GM19463 (cell line): ENCODE measurements at regions not wholly inside any gene's neighbourhood (a gene's known extent, or its start where the extent isn't known, plus 50 kb on each side); places are given as distances from the start of the nearest gene placed in this dataset.

Experiments
- ATAC-seq: cut with Tn5 transposase; IDR thresholded peaks from one replicate; pipeline ENCODE4 v1.9.1; 2021; ENCODE audit warnings: mild to moderate bottlenecking, moderate library complexity; ENCODE audit not compliant: unreplicated experiment

DNA sequence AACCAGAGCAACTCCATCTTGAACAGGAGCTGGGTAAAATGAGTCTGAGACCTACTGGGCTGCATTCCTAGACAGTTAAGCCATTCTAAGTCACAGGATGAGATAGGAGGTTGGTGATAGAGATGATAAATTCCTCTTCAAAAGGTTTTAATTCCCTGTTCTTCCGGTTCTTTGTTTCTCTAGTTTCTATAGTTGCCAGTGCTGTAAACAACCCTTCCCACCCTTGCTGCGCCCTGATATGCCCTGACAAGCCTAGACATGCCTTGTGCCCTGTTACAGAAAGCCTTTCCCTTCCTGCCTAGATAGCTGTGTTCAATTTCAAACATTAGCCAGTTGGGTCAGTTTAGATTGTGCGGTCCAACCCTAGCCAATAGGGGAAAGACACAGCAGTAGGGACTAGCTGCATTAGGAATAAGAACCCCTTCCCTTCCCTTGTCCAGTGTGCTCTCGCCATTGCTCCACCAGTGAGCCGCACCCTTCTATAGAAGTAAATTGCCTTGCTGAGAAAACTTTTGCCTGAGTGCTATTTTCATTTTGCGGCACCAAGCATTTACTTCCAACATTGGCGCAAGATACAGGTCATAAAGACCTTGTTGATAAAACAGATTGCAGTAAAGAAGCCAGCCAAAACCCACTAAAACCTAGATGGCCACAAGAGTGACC, 52.5 kb upstream of the CCN2 start:
- no peak for ATAC-seq
